H1 (cell line): ENCODE measurements at regions not wholly inside any gene's neighbourhood (a gene's known extent, or its start where the extent isn't known, plus 50 kb on each side); places are given as distances from the start of the nearest gene placed in this dataset.

Experiments
- CTCF ChIA-PET: fragments of 300-600 bp; sonication (Branson Sonifier 250); formaldehyde crosslinking; loops from one replicate; lab custom pipeline; 2021; ENCODE audit not compliant: partially characterized antibody; lab: Charles Lee
- POLR2A ChIA-PET: fragments of 300-600 bp; sonication (Branson Sonifier 250); formaldehyde crosslinking; loops from one replicate; lab custom pipeline; 2021; ENCODE audit warnings: inconsistent platforms; ENCODE audit not compliant: partially characterized antibody; lab: Charles Lee
- DNase-seq, 2 experiments: peaks; one replicate each; pipeline versions ENCODE4 v3.0.0 to v3.0.0-alpha.2; 2010 to 2022; ENCODE audit warnings: low spot score in 2 of 2, low read depth in 1 of 2, mixed read lengths in 1 of 2
- FAIRE-seq: peaks from 2 replicates; lab custom pipeline; 2011; peaks lifted over from hg19 to GRCh38; lab: Jason Lieb, UNC
- H2AFZ ChIP-seq: 2 replicates; pipeline ENCODE4 v1.8.1; 2012; ENCODE audit warnings: low read length, inconsistent platforms
- H2AK5ac ChIP-seq: 2 replicates; pipeline ENCODE4 v1.6.1; 2013; ENCODE audit warnings: low read depth, low read length
- H2BK120ac ChIP-seq: replicated peaks from 2 replicates; pipeline ENCODE3; 2013; ENCODE audit warnings: low read depth, low read length, inconsistent platforms
- H2BK12ac ChIP-seq: 2 replicates; pipeline ENCODE4 v1.6.1; 2013; ENCODE audit warnings: low read depth, low read length
- H2BK15ac ChIP-seq: 2 replicates; pipeline ENCODE4 v1.6.1; 2013; ENCODE audit warnings: low read length
- H2BK20ac ChIP-seq: 2 replicates; pipeline ENCODE4 v1.6.1; 2013; ENCODE audit warnings: low read length
- H2BK5ac ChIP-seq: 2 replicates; pipeline ENCODE4 v1.6.1; 2013; ENCODE audit warnings: low read depth, low read length
- H3K14ac ChIP-seq: 2 replicates; pipeline ENCODE4 v1.6.1; 2013; ENCODE audit warnings: inconsistent platforms; ENCODE audit not compliant: insufficient read length
- H3K18ac ChIP-seq: 2 replicates; pipeline ENCODE4 v1.6.1; 2013; ENCODE audit warnings: low read length; ENCODE audit errors: extremely low read depth
- H3K23ac ChIP-seq: 2 replicates; pipeline ENCODE4 v1.6.1; 2013; ENCODE audit warnings: inconsistent platforms; ENCODE audit not compliant: insufficient read length
- H3K23me2 ChIP-seq: 2 replicates; pipeline ENCODE4 v1.6.1; 2013; ENCODE audit warnings: low read depth, low read length
- H3K27ac ChIP-seq: 2 replicates; pipeline ENCODE4 v1.6.1; 2011; ENCODE audit warnings: low read depth, low read length, inconsistent platforms
- H3K27me3 ChIP-seq, 4 experiments: replicated peaks in 1 of 4; 1 replicate in 1 of 4; 2 replicates in 3 of 4; pipeline versions ENCODE4 v1.6.1 to v1.8.1; 2011 to 2013; ENCODE audit warnings: low read length in 3 of 4, mild to moderate bottlenecking in 3 of 4, inconsistent platforms in 2 of 4, mixed read lengths in 2 of 4, moderate library complexity in 1 of 4; ENCODE audit not compliant: control insufficient read depth in 3 of 4, insufficient read depth in 3 of 4; ENCODE audit errors: extremely low read depth in 1 of 4
- H3K36me3 ChIP-seq, 4 experiments: 2 replicates each; pipeline versions ENCODE4 v1.6.1 to v1.8.1; 2011 to 2013; ENCODE audit warnings: mild to moderate bottlenecking in 4 of 4, low read length in 3 of 4, moderate library complexity in 2 of 4, control low read depth in 1 of 4, inconsistent platforms in 1 of 4; ENCODE audit not compliant: insufficient read depth in 4 of 4, control insufficient read depth in 2 of 4
- H3K4ac ChIP-seq: replicated peaks from 2 replicates; pipeline ENCODE3; 2013; ENCODE audit warnings: low read length, low read depth, mixed read lengths, inconsistent platforms; ENCODE audit not compliant: insufficient read length
- H3K4me1 ChIP-seq, 4 experiments: replicated peaks in 1 of 4; 1 replicate in 1 of 4; 2 replicates in 3 of 4; pipeline versions ENCODE4 v1.6.1 to v1.8.1; 2011 to 2013; ENCODE audit warnings: low read length in 3 of 4, inconsistent platforms in 2 of 4, mixed read lengths in 1 of 4; ENCODE audit not compliant: insufficient read depth in 4 of 4, control insufficient read depth in 3 of 4
- H3K4me2 ChIP-seq, 2 experiments: 2 replicates each; pipeline versions ENCODE4 v1.6.1 to v1.8.1; 2011 to 2013; ENCODE audit warnings: low read depth in 2 of 2, low read length in 2 of 2, control low read depth in 1 of 2, inconsistent platforms in 1 of 2, mild to moderate bottlenecking in 1 of 2; ENCODE audit not compliant: insufficient read depth in 1 of 2
- H3K4me3 ChIP-seq, 4 experiments: fragments of 200-600, 300-600 bp in 1 of 4; sonication (generic), shearing (Covaris generic), sonication (Bioruptor Twin) in 1 of 4; 2 replicates each; pipeline versions ENCODE4 v1.5.1 to v1.8.1; 2011 to 2016; ENCODE audit warnings: low read length in 4 of 4, low read depth in 3 of 4, control low read depth in 2 of 4, inconsistent platforms in 2 of 4, mild to moderate bottlenecking in 2 of 4, mixed read lengths in 1 of 4, moderate library complexity in 1 of 4; ENCODE audit not compliant: insufficient read depth in 2 of 4; ENCODE audit errors: extremely low read depth in 1 of 4
- H3K56ac ChIP-seq: replicated peaks from 2 replicates; pipeline ENCODE3; 2013; ENCODE audit warnings: low read depth, mild to moderate bottlenecking, mixed read lengths, low read length, inconsistent platforms; ENCODE audit not compliant: insufficient read length
- H3K79me1 ChIP-seq: 2 replicates; pipeline ENCODE4 v1.6.1; 2013; ENCODE audit warnings: low read depth, low read length, control low read depth
- H3K79me2 ChIP-seq, 2 experiments: 2 replicates each; pipeline versions ENCODE4 v1.6.1 to v1.8.1; 2012 to 2013; ENCODE audit warnings: low read length in 2 of 2, mild to moderate bottlenecking in 2 of 2, inconsistent platforms in 1 of 2; ENCODE audit not compliant: insufficient read depth in 2 of 2, control insufficient read depth in 1 of 2
- H3K9ac ChIP-seq, 4 experiments: replicated peaks in 1 of 4; 1 replicate in 1 of 4; 2 replicates in 3 of 4; pipeline versions ENCODE4 v1.6.1 to v1.8.1; 2011 to 2013; ENCODE audit warnings: low read depth in 3 of 4, low read length in 3 of 4, control low read depth in 2 of 4, mild to moderate bottlenecking in 2 of 4, moderate library complexity in 2 of 4, inconsistent platforms in 1 of 4; ENCODE audit errors: extremely low read depth in 1 of 4
- H3K9me3 ChIP-seq, 2 experiments: 2 replicates each; pipeline versions ENCODE4 v1.6.1 to v1.8.1; 2012 to 2013; ENCODE audit warnings: mild to moderate bottlenecking in 2 of 2, moderate library complexity in 2 of 2, control low read depth in 1 of 2, inconsistent platforms in 1 of 2, low read depth in 1 of 2, low read length in 1 of 2, mixed read lengths in 1 of 2; ENCODE audit not compliant: insufficient read depth in 2 of 2
- H4K20me1 ChIP-seq, 2 experiments: replicated peaks in 1 of 2; 2 replicates each; pipeline versions ENCODE3 to v1.8.1; 2011 to 2013; ENCODE audit warnings: inconsistent platforms in 2 of 2, low read length in 2 of 2, mild to moderate bottlenecking in 1 of 2; ENCODE audit not compliant: insufficient read depth in 2 of 2, control insufficient read depth in 1 of 2
- H4K5ac ChIP-seq: 2 replicates; pipeline ENCODE4 v1.6.1; 2013; ENCODE audit warnings: low read length, low read depth, mixed read lengths, inconsistent platforms; ENCODE audit not compliant: insufficient read length
- H4K8ac ChIP-seq: 2 replicates; pipeline ENCODE4 v1.8.0; 2013; ENCODE audit warnings: mild to moderate bottlenecking, moderate library complexity, low read length, inconsistent platforms; ENCODE audit not compliant: insufficient read depth; ENCODE audit errors: extremely low read depth
- H4K91ac ChIP-seq: replicated peaks from 2 replicates; pipeline ENCODE3; 2013; ENCODE audit warnings: low read length, mixed read lengths, inconsistent platforms; ENCODE audit not compliant: insufficient read length
- FOSL1 ChIP-seq: IDR thresholded peaks from 2 replicates; pipeline ENCODE4 v1.6.1; 2011; ENCODE audit warnings: mild to moderate bottlenecking, low read depth, low read length, moderate library complexity; ENCODE audit not compliant: insufficient read depth
- RAD21 ChIP-seq, 2 experiments: IDR thresholded peaks in 1 of 2; conservative IDR thresholded peaks in 1 of 2; 2 replicates each; pipeline ENCODE4 v1.6.1; 2011; ENCODE audit warnings: low read depth in 2 of 2, low read length in 2 of 2, improper control_type of control experiment in 1 of 2, inconsistent platforms in 1 of 2, mild to moderate bottlenecking in 1 of 2, moderate library complexity in 1 of 2
- WGBS, 2 experiments: shearing (Covaris generic) in 1 of 2; methylation state at CpG; one replicate each; pipeline versions ENCODE4 v1.1.6 to v1.1.7; 2013 to 2015; ENCODE audit warnings: low lambda C conversion rate in 2 of 2, mixed read lengths in 2 of 2, inconsistent platforms in 1 of 2, low coverage in 1 of 2, missing lambda C conversion rate in 1 of 2; ENCODE audit not compliant: insufficient replicate concordance in 2 of 2, insufficient coverage in 1 of 2, insufficient read length in 1 of 2; ENCODE audit errors: extremely low coverage in 1 of 2, missing lambda C conversion rate in 1 of 2; 5-methylcytosine and 5-hydroxymethylcytosine counted together
- TF ChIP-seq, protein P1 (sequence below), 3 experiments: IDR thresholded peaks; 1 replicate in 2 of 3; 2 replicates in 1 of 3; pipeline versions ENCODE4 v1.5.1 to v1.6.1; 2011; ENCODE audit warnings: low read length in 3 of 3, mild to moderate bottlenecking in 3 of 3, inconsistent platforms in 2 of 3, low read depth in 1 of 3, moderate library complexity in 1 of 3; ENCODE audit not compliant: insufficient read depth in 1 of 3; ENCODE audit errors: control extremely low read depth in 1 of 3

DNA sequence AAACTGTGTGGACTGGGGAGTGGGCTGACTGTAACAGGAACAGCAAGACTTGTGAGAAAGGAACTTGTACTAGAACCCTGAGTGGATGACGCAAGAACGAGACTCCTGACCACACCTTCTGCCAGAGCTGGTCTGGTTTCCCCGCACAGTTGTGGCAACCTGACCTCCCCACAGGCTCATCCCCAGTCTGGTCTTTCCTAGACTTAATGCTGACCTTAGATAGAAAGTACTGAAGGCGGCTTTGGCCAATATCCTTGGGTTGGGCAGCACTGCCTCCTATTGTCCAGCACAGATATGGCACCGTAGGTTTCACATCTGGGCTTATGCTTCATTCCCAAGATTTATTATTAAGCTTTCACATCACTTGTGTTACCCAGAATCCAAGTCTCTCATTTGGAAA is 137.8 kb upstream of the FRG1 start:
- TF ChIP-seq, protein P1, sequence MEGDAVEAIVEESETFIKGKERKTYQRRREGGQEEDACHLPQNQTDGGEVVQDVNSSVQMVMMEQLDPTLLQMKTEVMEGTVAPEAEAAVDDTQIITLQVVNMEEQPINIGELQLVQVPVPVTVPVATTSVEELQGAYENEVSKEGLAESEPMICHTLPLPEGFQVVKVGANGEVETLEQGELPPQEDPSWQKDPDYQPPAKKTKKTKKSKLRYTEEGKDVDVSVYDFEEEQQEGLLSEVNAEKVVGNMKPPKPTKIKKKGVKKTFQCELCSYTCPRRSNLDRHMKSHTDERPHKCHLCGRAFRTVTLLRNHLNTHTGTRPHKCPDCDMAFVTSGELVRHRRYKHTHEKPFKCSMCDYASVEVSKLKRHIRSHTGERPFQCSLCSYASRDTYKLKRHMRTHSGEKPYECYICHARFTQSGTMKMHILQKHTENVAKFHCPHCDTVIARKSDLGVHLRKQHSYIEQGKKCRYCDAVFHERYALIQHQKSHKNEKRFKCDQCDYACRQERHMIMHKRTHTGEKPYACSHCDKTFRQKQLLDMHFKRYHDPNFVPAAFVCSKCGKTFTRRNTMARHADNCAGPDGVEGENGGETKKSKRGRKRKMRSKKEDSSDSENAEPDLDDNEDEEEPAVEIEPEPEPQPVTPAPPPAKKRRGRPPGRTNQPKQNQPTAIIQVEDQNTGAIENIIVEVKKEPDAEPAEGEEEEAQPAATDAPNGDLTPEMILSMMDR (IDR thresholded peaks at IDR 0.05; ENCODE audit: control extremely low read depth in 1 of 3, insufficient read depth in 1 of 3, low read depth in 1 of 3, low read length in 3 of 3) = peak; percentile 55 to 87 (median 70)
- TF ChIP-seq FOSL1 (no peak), RAD21 (IDR thresholded peaks at IDR 0.05 in 1 of 2, conservative IDR thresholded peaks at IDR 0.05 in 1 of 2; ENCODE audit: low read depth in 2 of 2, low read length in 2 of 2) (peak; percentile 87 to 88)
- Histone ChIP-seq H3K14ac (no peak overlapping the region), H2BK15ac (0 out of 2 replicates have a peak overlapping the region, but pooled peaks have one; percentile 14), H3K4ac (no peak overlapping the region), H3K4me2 (no peak overlapping the region; a peak in 1 of 4 replicates), H2BK5ac (no peak overlapping the region), H4K5ac (no peak overlapping the region), H3K4me3 (no peak overlapping the region), H4K20me1 (no peaks in the 10 kb centered on the region), H3K9ac (no peak overlapping the region; a peak in 1 of 7 replicates), H3K36me3 (no peaks in the 10 kb centered on the region), H3K27ac (no peak overlapping the region), H3K23ac (no peak overlapping the region), H3K56ac (no peak overlapping the region), H3K79me1 (no peaks in the 10 kb centered on the region), H3K9me3 (peaks cover 3 to 4% of the 10 kb centered on the region in 2 experiments; a peak in 1 of 4 replicates), H4K91ac (no peak overlapping the region), H2AFZ (peak overlapping the region; percentile 47; the same call in 1 of the 2 replicates), H3K27me3 (no peaks in the 10 kb centered on the region), H3K79me2 (no peaks in the 10 kb centered on the region), H2BK120ac (no peak overlapping the region), H3K23me2 (no peaks in the 10 kb centered on the region), H2BK20ac (no peak overlapping the region), H3K4me1 (no peaks in the 10 kb centered on the region; a peak in 2 of 7 replicates), H4K8ac (no peak overlapping the region), H2BK12ac (no peak overlapping the region), H2AK5ac (no peak overlapping the region), H3K18ac (no peak overlapping the region)
- WGBS, 2 experiments = 81% methylated on average over 5 of the region's 5 CpGs; no CpG with 5 or more reads in 1 of the 2 experiments
- ChIA-PET CTCF (interaction anchor here (0.6 to 3.2 kb wide), 14 partner anchors 9 to 644 kb away, joined by 3 to 27 read pairs (median 4); no protein-coding TSS in a partner anchor), POLR2A (no interaction called here)
- DNase-seq (peak; percentile 33 to 69), FAIRE-seq (peak; percentile 66)
